GM10266 (cell line): ENCODE measurements at regions not wholly inside any gene's neighbourhood (a gene's known extent, or its start where the extent isn't known, plus 50 kb on each side); places are given as distances from the start of the nearest gene placed in this dataset.

Experiments used
- DNase-seq: peaks from one replicate; pipeline ENCODE4 v3.0.0; 2012; ENCODE audit errors: extremely low spot score
- CTCF ChIP-seq: IDR thresholded peaks from 2 replicates; pipeline ENCODE4 v1.5.1; 2012; ENCODE audit warnings: mild to moderate bottlenecking, low read depth; ENCODE audit not compliant: control insufficient read depth, insufficient read depth; ENCODE audit errors: missing control alignments

GRCh38 chr11:109939166-109939810 is 153.9 kb upstream of the ZC3H12C start:
- DNase-seq, result peak; percentile 37
- TF ChIP-seq CTCF, result peak; percentile 73

- TF ChIP-seq CTCF, result no peak
- no peak for DNase-seq
These were observed 152.4 kb upstream of the ZC3H12C start for GRCh38 chr11:109940816-109941215.

GRCh38 chr11:109945626-109946321 is 147.4 kb upstream of the ZC3H12C start:
- no peak for TF ChIP-seq CTCF
- peak; percentile 35 for DNase-seq

- DNase-seq, result peak; percentile 65
- TF ChIP-seq CTCF, result peak; percentile 92
These were observed 146.8 kb upstream of the ZC3H12C start for GRCh38 chr11:109946322-109946846.

GRCh38 chr11:109954534-109954933 is 138.7 kb upstream of the ZC3H12C start:
- DNase-seq, result no peak
- TF ChIP-seq CTCF, result no peak

- no peak for TF ChIP-seq CTCF
- DNase-seq, result no peak
These were observed 136.9 kb upstream of the ZC3H12C start for GRCh38 chr11:109956124-109956793.
